ENCODE measurements at regions not wholly inside any gene's neighbourhood (a gene's known extent, or its start where the extent isn't known, plus 50 kb on each side); places are given as distances from the start of the nearest gene placed in this dataset.

DNA sequence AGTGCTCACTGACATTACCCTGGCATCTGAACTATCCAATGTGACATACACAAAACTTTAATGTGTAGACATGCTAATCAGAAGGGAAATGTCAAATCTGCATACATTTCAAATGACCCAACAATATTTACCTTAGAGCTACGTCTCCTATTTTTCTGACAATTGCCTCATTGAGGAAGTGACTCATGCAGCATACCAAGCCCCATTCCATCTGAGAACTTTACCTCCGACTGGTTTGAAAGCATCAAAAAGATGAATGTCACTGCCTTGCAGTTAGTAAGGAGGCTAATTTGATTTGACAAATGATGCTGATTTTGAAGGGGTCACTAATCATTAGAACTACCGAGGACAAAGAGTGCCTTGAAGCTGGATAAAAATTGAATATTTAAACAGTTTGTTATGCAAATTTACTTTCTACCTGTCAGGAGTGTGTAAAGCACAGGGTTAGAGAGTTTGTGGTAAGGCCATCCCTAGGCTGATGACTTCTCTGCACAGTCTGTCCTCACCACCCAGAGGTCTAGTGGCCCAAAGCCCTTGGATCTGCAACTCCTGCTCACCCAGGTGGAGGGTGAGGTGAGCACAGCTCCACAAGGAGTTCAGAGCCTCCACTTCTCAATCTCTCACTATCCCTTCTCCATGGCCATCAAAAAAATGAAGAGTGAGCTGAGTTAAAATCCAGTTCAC lies 500.3 kb upstream of the C1orf87 start:
- WGBS, 2 experiments (ENCODE audit: insufficient coverage in 1 of 2, insufficient read length in 1 of 2), result 53 to 78% methylated on average over 2 to 3 of the region's 3 CpGs
- Mint-ChIP-seq H3K4me3 (no peak overlapping the region), H3K27me3 (ENCODE audit: insufficient read depth) (no peaks in the 10 kb centered on the region), H3K4me1 (no peaks in the 10 kb centered on the region), H3K36me3 (ENCODE audit: low read depth) (no peaks in the 10 kb centered on the region), H3K27ac (no peak overlapping the region), H3K9me3 (no peaks in the 10 kb centered on the region)
- Histone ChIP-seq H3K4me1 (ENCODE audit: control insufficient read depth, insufficient read depth, low read length) (no peaks in the 10 kb centered on the region), H3K27ac (ENCODE audit: low read depth, low read length) (no peak overlapping the region), H3K9ac (ENCODE audit: extremely low read depth, low read length, poor library complexity, severe bottlenecking) (no peak overlapping the region), H3K9me3 (ENCODE audit: control insufficient read depth, low read length) (no peaks in the 10 kb centered on the region), H3K36me3 (ENCODE audit: control insufficient read depth, insufficient read depth, low read length) (no peaks in the 10 kb centered on the region), H3K4me3 (ENCODE audit: low read length) (no peak overlapping the region), H3K27me3 (ENCODE audit: control insufficient read depth, insufficient read depth, low read length, poor library complexity, severe bottlenecking) (no peaks in the 10 kb centered on the region)
- no peak for DNase-seq
- TF ChIP-seq, protein P1, sequence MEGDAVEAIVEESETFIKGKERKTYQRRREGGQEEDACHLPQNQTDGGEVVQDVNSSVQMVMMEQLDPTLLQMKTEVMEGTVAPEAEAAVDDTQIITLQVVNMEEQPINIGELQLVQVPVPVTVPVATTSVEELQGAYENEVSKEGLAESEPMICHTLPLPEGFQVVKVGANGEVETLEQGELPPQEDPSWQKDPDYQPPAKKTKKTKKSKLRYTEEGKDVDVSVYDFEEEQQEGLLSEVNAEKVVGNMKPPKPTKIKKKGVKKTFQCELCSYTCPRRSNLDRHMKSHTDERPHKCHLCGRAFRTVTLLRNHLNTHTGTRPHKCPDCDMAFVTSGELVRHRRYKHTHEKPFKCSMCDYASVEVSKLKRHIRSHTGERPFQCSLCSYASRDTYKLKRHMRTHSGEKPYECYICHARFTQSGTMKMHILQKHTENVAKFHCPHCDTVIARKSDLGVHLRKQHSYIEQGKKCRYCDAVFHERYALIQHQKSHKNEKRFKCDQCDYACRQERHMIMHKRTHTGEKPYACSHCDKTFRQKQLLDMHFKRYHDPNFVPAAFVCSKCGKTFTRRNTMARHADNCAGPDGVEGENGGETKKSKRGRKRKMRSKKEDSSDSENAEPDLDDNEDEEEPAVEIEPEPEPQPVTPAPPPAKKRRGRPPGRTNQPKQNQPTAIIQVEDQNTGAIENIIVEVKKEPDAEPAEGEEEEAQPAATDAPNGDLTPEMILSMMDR (conservative IDR thresholded peaks at IDR 0.05), result no peak

DNA sequence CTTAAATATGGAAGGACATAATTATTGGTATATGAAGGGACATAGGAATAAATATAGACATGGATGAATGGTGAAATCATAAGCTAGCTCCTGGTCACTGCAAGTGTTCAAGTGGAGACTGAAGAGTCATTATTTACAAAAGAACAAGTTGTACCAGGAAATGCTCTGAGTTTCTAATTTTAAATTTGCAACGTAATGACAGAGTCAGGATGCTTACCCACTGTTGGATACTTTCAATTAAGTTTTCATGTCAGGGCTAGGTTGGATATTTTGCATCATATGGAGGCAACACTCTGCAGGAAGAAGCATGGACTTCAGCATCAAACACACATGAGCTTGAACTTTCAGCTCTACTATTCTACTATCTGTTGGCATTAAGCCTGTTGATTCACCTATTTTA lies 499.6 kb upstream of the C1orf87 start:
- no peak overlapping the region for H3K9ac ChIP-seq (ENCODE audit: extremely low read depth, low read length, poor library complexity, severe bottlenecking)
- no peak overlapping the region for H3K4me3 Mint-ChIP-seq
- no peaks in the 10 kb centered on the region for H3K4me1 Mint-ChIP-seq

DNA sequence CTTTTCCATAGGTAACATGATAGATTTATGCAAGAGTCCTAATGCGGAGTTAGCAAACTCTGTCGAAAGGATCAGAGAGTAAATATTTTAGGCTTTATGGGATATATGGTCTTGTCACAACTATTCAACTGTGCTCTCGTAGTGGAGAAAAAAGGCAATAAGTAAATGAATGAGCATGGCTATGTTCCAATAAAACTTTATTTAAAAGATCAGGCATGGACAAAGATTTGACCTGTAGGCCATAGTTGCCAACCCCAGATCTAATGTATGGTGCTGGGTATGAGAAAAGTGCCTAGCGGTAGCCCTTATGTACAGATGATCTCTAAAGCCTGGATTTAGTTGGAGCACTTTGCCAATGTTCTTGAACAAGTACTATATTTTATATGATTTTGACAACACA lies 498.8 kb upstream of the C1orf87 start:
- no peaks in the 10 kb centered on the region for H3K36me3 Mint-ChIP-seq (ENCODE audit: low read depth)
- DNase-seq, result no peak
- TF ChIP-seq, protein P1 (conservative IDR thresholded peaks at IDR 0.05), result no peak
- no peaks in the 10 kb centered on the region for H3K4me1 Mint-ChIP-seq
- no peaks in the 10 kb centered on the region for H3K9me3 ChIP-seq (ENCODE audit: control insufficient read depth, low read length)
- no peaks in the 10 kb centered on the region for H3K4me1 ChIP-seq (ENCODE audit: control insufficient read depth, insufficient read depth, low read length)
- H3K9me3 Mint-ChIP-seq, result no peaks in the 10 kb centered on the region
- 94 to 100% methylated on average over 3 to 4 of the region's 4 CpGs for WGBS, 2 experiments (ENCODE audit: insufficient coverage in 1 of 2, insufficient read length in 1 of 2)
- no peak overlapping the region for H3K4me3 Mint-ChIP-seq
- H3K27me3 ChIP-seq (ENCODE audit: control insufficient read depth, insufficient read depth, low read length, poor library complexity, severe bottlenecking), result no peaks in the 10 kb centered on the region
- no peaks in the 10 kb centered on the region for H3K27me3 Mint-ChIP-seq (ENCODE audit: insufficient read depth)
- no peak overlapping the region for H3K4me3 ChIP-seq (ENCODE audit: low read length)
- H3K27ac Mint-ChIP-seq, result no peak overlapping the region
- H3K27ac ChIP-seq (ENCODE audit: low read depth, low read length), result no peak overlapping the region
- no peaks in the 10 kb centered on the region for H3K36me3 ChIP-seq (ENCODE audit: control insufficient read depth, insufficient read depth, low read length)
- H3K9ac ChIP-seq (ENCODE audit: extremely low read depth, low read length, poor library complexity, severe bottlenecking), result no peak overlapping the region

More for the DNA sequence above, 499.6 kb upstream of the C1orf87 start:
- H3K4me1 ChIP-seq (ENCODE audit: control insufficient read depth, insufficient read depth, low read length), result no peaks in the 10 kb centered on the region
- H3K36me3 Mint-ChIP-seq (ENCODE audit: low read depth), result no peaks in the 10 kb centered on the region
- H3K27ac Mint-ChIP-seq, result no peak overlapping the region
- H3K9me3 Mint-ChIP-seq, result no peaks in the 10 kb centered on the region
- no peaks in the 10 kb centered on the region for H3K9me3 ChIP-seq (ENCODE audit: control insufficient read depth, low read length)
- TF ChIP-seq, protein P1 (conservative IDR thresholded peaks at IDR 0.05), result no peak
- DNase-seq, result no peak
- H3K27ac ChIP-seq (ENCODE audit: low read depth, low read length), result no peak overlapping the region
- 72 to 100% methylated on average over 1 of the region's 1 CpG for WGBS, 2 experiments (ENCODE audit: insufficient coverage in 1 of 2, insufficient read length in 1 of 2)
- no peaks in the 10 kb centered on the region for H3K27me3 ChIP-seq (ENCODE audit: control insufficient read depth, insufficient read depth, low read length, poor library complexity, severe bottlenecking)
- H3K27me3 Mint-ChIP-seq (ENCODE audit: insufficient read depth), result no peaks in the 10 kb centered on the region
- no peak overlapping the region for H3K4me3 ChIP-seq (ENCODE audit: low read length)
- H3K36me3 ChIP-seq (ENCODE audit: control insufficient read depth, insufficient read depth, low read length), result no peaks in the 10 kb centered on the region
